NCI-H345 treated with DMSO at 0.1 percent for 48 hours (cell line): ENCODE measurements at regions not wholly inside any gene's neighbourhood (a gene's known extent, or its start where the extent isn't known, plus 50 kb on each side); places are given as distances from the start of the nearest gene placed in this dataset.

Experiments
- DNase-seq: peaks from one replicate; lab custom pipeline; 2025; ENCODE audit not compliant: unreplicated experiment; lab: John Stamatoyannopoulos, UW

DNA sequence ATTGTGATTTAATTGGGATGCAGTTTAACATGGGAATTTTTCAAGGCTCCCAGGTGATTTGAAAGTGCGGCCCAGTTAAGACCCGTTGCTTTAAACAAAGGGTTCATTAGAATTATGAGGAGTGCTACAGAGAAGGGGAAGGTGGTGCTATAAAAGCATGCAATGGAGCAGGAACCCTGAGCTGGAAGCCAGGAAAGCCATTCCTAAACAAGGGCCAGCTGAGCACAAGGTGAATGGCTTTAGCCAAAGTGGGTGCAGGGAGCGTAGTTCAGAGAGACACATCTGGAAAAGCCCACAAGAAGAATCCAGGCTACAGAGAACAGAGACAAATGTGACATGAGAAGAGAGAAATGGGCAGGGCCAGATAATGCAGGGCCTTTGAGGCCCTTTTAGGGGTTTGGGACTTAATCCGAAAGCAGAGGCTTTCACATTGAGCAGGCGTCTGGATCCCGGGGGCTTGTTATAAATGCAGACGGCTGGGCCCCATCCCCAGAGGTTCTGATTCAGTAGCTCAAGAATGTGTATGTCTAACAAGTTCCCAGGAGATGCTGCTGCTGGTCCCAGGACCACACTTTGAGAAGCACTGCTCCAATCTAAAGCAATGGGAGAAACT, 138.1 kb upstream of the WWC1 start:
- DNase-seq = no peak

DNA sequence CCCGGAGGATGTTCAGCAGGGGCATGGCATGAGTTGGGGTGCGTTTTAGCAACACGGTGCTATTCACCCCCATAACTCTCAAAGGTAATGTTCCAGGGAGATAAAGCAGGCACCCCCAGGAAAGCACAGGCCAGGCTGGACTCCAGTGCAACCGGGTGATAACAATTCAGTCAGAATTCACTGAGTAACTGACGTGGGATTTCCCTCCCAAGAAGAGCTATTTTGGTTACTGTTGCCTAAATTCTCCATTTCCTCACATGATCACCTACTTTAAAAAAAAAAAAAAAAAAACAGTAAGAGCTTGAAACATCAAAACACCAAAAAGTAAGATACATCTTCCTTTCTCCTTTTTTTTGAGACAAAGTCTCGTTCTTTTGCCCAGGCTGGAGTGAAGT, 137.6 kb upstream of the WWC1 start:
- no peak for DNase-seq

DNA sequence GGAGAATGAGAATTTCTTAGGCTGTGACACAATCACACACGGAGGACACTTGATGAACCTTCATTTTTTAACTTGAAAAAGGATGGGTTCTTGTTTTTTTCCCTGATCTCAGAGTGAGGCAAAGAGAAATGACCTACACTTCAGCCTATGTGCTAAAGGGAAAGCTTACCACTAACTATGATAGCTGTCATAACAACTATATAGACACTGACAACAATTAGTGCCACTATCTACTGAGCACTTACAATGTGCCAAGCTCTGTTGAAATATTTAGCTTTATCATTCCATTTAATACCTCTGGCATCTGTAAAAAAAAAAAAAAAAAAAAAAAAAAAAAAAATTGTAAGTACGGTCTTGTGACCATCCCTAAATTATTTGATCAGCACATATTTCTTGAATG, 135.9 kb upstream of the WWC1 start:
- no peak for DNase-seq

DNA sequence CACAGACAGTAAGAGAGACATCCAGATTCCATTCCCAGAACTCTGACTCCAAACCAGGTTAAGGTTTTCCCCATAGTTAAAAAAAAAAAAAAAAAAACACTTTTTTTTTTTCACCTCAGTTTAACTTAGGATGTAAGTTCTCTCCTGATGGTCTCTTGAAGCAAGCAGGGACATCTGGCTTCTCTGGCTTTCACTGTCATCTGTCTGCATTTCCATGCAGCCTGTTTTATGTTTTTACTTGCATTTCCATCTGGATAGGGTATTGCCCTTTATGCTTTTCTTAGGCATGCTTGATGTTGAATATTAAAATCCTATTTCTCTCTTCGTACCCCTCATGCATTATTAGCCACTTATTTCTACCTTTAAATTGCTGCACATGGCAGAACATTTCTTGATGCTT, 135.3 kb upstream of the WWC1 start:
- no peak for DNase-seq

DNA sequence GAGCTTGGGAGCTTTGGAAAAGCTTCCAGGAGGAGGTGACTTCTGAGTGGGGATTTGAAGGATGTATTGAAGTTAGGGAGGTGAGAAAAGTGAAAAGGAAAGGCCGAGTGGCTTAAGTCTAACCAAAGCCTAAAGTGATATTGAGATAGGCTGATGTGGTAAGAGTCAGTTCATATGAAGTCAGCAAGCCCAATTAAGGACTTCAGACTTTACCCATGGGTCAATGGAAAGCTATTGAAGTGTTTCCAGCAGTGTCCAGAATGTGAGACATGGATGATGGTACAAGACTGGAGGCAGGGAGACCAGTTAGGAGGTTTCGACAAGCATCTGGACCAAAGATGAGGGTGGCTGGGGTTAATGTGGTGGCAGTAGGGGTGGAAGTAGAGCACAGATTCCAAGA, 134.3 kb upstream of the WWC1 start:
- DNase-seq = no peak

DNA sequence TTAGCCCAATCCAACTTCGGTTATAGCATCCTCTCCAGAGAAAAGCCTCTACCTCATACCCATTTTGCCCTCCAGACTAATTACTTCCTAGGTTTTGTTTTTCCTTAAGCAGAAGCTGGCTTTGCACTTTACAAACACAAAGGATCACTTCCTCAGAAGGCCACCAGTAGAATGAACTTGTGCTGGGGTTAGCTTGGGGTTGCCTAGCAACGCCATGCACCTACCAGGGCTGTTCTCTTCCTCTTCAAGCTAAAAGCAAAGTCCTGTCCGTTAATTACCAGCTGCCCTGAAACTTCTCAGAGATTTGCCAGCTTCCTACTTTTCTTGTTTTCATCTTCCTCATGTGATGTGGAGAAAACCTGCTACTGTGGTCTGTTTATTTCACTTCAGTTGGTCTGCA, 132.0 kb upstream of the WWC1 start:
- no peak for DNase-seq

DNA sequence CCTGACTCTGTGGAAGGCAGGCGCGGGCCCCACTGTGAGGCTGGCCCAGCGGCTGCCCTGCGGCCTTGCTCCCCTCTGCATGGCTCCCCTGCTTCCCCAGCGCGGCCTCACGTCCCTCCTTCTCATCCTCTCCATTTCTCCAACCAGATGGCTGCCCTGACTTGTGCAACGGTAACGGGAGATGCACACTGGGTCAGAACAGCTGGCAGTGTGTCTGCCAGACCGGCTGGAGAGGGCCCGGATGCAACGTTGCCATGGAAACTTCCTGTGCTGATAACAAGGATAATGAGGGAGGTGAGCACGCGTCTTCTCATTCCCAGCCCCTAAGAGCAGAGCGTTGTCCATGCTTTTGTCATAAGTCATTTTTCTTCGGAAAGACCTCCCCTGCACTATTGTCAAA, 129.0 kb upstream of the WWC1 start:
- no peak for DNase-seq

DNA sequence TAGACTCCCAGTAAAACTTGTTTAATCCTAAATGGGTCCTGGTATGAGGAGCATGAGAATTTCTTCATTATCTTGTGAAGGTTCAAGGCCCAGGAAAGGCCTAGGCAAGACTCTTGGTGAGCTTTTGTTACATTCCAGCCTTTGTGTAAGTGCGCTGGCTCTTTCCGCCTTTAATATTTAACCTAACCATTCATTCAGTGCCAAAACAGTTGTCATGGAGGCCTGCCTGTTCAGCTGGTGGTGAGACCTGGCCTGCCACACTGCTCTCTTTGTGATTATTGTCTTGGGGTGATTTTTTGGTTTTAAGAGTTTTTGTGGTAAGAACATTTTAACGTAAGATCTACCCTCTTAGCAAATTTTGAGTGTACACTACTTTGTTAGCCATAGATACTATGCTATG, 127.5 kb upstream of the WWC1 start:
- no peak for DNase-seq

DNA sequence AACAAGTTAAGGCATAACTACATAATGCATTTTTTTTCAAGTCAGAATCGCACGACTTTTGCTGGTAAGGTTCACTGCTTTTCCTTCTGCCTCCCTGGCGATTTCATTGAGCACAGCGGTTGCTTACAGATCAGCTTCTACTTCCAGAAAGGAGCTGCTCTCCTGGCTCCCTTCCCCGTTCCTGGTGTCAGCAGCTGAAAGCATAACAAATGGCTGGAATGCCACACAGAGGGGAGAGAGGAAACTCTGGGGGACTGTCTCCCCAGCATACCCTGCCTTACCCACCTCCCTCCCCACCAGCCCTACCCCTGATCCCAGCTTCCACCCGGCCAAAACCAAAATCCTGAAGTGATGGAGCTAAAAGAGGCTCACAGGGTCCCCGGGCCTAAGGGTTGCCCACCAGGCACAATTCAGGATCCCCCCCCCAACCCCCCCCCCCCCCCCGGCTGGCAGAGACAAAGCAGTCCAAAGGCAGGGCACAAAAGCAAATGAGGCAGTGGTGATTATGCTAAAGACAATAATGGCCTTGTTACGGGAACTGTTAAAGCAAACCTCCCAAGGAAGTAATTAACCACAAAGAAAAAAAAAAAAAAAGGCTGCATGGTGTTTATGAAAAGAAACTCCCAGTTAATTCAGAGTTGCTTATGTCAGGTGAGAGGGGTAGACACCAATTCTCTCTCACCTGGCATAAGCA, 126.1 kb upstream of the WWC1 start:
- no peak for DNase-seq

DNA sequence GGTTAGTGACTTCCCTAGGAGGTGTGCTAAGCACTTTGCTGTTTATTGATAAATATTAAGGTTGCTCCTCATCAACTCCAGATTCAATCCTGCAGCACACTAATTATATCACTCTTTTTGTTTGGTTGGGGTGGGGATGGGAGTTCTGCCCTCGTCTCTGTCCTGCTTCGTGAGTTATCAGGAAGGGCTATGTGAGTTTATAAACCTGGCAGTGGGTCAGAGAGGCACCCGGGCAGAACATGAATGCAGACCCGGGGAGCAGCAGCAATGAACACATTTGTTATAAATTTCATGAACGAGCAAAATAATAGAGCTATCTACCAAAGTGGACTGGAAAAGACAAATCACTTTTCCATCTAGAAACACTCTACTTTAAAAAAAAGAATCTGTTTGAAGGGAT, 125.5 kb upstream of the WWC1 start:
- DNase-seq = no peak

DNA sequence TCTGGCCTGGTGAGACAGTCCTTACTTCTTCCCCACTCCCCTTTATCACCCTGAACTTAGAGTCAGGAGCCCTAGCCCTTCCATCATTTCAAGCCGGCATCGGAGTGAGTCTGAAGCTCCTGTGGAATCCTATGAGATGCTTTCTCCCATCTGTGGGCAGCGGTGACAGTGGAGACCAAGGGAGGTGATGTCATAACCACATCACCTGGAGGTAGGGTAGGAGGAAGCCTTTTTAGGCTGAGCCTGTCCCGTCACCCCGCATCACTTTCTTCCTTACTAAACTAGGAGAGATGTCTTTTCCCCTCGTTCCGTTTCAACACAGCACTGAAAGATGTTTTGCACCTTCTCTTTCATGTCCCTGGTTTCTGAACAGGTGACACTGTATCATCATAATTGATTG, 124.1 kb upstream of the WWC1 start:
- no peak for DNase-seq

DNA sequence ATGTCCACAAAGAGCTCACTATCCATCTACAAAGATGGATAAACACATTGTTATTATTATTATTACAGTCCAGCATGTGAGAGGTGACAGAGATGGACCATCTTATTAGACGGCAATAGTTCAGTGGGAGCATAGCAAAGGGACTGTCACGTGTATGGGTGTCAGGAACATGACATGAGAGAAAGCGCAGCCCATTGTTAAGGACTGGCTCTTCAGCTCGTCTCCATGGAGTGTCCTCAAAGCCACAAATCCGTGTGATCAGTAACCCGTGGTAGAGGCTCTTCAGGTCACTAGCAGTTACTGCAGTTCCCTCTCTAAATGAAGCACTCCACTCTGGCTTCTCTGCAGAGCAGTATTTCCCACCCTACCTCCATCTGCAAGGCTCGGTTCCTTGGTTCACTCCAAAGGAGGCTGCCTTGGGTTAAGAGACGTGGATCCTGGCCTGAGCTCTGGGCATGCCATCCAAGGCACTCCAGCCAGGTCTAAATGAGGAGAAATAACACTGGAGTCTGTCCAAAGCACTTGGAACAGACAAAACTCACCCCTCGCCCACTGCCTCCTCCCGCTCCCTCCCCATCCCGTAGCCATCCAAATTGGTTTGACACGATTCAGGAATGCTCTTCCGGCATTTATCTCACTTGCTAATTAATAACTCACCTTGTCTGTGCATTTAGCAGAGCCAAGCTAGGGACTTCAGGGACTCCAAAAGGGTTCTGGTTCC, 122.3 kb upstream of the WWC1 start:
- DNase-seq = no peak

DNA sequence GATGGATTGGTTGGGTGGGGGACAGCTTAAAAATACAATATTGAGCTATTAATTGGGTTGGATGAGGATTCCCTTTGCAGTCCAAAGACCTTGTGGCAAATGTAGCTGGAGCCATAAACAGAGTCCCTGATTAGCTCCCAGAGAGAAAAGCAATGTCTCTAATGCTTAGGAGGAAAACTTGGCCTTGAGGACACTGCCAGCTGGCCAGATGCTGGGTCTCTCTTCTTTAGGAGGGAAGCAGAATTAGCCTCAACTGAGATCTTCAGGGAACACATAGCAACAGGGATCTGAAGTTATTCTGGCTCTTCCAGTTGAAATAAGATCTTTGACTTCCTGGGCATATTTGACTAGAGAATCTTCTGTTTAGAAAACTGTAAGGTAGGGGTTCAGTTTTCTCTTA, 121.7 kb upstream of the WWC1 start:
- DNase-seq = no peak

DNA sequence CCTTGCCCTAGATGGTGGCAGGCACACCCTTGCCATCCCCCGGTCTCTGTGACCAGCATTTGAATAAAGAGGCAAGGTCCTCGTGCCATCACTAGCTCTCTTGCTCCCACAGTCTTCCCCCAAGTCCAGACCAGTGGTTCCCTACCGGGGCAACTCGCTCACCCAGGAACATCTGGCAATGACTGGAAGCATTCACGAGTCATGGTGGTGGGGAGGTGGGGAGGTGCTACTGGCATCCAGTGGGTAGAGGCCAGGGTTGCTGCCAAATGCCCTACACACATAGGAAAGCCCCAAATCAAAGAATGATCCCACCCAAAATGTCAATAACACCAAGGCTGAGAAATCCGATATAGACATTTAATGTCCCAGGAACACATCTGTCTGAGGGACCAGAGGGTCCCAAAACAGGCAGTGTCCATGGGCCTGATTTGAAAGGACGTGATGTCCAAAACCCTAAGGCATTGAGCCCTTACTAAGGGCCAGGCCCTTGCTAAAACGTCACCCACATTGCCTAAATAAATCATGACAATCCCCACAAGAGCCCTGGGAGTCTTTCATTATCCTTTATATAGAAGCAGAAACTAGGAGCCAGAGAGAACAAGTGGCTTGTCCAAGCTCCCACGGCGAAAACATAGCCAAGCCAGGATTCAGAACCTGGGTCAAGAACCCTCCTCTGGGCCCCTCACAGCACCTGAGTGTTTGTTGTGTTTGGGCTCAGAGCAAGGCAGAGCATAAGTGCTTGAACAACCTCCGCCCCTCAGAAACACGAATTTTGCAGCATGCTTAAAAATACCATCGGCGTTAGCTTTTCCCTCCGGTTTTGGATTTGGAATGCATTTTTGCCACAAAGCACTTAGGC, 119.3 kb upstream of the WWC1 start:
- no peak for DNase-seq

DNA sequence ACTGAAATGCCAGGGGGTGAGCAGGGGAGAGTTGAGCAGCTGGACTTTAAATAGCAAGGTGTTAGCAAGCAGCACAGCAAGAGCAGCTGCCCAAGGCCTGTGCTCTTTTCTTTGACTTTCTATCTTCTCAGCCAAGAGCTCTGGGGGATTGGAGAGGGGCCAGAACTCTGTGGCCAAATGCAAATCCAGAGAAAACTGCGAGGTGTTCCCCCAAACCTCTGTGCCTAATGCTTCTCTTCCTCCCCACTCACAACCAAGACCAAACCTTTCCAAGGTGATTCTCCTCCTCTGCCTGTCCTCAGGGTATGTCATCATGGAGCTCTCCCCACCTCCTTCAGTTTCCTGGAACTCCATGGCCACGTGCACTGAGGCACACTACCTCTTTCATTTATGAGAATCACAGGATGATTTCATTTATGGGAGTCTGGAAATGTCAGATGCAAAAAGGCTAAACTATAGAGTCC, 118.7 kb upstream of the WWC1 start:
- no peak for DNase-seq

DNA sequence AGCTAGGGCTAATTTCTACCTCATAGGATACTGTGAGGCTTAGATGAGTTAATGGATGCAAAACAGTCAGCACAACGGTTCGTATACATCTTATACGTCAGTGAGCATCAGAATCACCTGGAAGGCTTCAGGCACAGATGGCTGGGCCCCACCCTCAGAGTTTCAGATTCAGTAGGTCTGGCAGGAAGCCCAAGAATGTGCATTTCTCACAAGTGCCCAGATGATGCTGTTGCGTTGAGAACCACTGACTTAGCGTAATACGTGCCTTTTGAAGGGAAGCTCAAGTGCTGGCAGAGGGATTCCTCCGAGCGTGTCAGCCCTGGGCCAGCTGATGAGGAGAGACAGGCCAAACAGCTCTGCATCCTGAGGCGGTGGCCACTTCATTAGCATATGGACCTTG, 117.1 kb upstream of the WWC1 start:
- DNase-seq = no peak

DNA sequence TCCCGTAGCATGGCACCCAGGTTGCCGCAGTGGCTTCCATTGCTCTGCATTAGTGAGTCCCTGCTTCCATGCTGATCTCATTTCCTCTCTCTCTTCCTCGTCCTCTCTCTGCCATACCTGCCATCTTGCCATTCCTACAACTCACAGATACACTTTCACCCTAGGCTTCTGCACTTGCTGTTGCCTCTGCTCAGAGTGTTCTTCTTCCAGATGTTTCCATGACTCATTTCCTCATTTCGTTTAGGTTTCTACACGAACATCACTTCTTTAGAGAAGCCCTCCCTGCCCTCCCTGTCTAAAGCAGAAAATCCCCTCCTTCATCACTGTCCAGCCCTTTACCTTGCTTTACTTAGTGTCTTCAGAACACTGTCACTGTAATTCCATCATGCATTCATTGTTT, 115.2 kb upstream of the WWC1 start:
- DNase-seq = no peak

DNA sequence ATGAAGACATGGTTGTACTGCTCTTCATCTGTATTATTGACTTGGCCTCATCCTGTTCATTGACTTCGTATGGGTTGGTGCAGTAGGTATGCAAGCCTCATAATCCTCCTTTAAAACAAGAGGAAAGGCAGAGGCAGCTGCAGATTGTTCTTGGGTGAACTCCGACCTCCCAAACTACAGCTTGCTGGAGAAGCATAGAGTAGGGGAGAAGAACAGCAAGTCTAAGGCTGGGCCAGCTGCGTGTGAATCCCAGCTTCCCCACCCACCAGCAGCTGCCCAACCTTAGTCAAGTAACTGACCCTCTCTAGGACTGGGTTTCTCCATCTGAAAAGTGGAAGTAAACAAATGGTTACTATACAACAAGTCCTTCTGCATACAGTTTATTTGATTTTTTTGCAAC, 114.5 kb upstream of the WWC1 start:
- DNase-seq = no peak

DNA sequence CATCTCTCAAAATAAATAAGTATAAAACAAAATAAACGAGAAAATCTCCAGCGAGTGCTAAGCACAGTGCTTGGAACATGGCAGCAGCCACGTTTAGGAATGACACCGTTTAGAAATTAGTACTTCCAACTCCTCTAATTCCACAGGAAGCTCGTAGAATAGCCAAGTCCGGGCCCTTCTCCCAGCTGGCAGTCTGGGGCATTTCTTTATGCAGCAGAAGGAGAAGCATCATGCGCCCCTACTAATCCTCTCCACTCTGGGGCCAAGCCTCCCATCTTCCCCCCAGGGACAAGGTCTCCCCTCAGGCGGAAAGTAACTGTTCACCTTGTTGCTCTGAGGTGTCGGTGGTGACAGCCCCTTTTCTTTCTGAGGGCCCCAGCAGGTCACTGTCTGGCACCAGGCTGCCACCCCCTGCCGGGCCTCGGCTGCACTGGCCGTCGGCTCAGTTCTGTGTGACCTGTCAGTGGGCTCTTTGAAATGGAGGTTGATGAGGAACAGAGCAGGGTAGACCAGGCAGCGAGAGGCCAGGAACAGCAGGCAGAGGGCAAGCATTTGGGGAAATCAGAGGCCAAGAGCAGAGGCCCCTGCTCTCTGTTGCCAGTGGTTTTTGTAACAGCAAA, 113.5 kb upstream of the WWC1 start:
- no peak for DNase-seq

DNA sequence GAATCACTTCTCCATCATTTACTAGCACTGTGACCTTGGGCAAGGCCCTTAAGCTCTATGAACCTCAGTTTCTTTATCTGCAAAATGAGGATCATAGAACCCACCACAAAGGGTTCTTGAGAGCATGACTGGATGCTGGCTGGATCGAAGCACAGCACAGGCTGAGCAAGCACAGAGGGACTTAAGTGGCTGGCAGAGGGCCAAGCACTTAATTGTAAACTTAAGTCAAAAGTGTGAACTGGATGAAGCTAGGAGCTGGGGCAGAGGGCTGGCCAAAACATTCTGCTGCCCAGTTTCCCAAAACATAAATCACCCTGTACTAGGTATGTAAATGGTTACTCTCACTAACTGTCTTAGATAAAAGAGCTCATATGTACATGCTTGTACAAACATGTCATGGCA, 112.3 kb upstream of the WWC1 start:
- DNase-seq = no peak

DNA sequence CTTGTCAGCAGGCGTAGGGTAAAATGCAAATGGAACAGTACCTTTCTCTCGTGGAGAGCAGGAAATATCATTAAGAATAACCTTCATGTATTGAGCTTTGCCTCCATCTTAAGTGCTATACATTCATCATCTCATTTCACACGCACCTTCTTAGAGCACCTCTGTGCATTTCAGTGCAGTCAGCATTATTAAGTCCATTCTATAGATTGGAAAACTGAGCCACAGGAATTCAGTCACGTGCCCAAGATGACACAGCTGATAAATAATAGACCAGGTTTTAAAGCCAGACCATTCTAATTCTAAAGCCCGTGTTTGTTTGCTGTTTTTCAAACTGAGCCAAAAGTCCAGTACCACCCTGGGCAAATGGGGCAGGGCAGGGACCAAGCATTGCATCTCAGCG, 109.2 kb upstream of the WWC1 start:
- DNase-seq = no peak
